Uterus (tissue), 2 donors: ENCODE measurements at regions not wholly inside any gene's neighbourhood (a gene's known extent, or its start where the extent isn't known, plus 50 kb on each side); places are given as distances from the start of the nearest gene placed in this dataset.

Experiments used
- POLR2A ChIP-seq, 2 donors: fragments of 450-650 bp; IDR thresholded peaks; one replicate each; pipeline ENCODE4 v1.6.1; 2016; ENCODE audit warnings: antibody characterized with exemption in 2 of 2, mild to moderate bottlenecking in 1 of 2, moderate library complexity in 1 of 2
- TF ChIP-seq, protein P1 (sequence below), 4 experiments: fragments of 200-600 bp in 2 of 4; fragments of 450-650 bp in 2 of 4; sonication (generic) in 2 of 4; IDR thresholded peaks; one replicate each; pipeline ENCODE4 v1.5.1; 2016 to 2019; ENCODE audit warnings: antibody characterized with exemption in 4 of 4, mild to moderate bottlenecking in 2 of 4, moderate library complexity in 1 of 4

DNA sequence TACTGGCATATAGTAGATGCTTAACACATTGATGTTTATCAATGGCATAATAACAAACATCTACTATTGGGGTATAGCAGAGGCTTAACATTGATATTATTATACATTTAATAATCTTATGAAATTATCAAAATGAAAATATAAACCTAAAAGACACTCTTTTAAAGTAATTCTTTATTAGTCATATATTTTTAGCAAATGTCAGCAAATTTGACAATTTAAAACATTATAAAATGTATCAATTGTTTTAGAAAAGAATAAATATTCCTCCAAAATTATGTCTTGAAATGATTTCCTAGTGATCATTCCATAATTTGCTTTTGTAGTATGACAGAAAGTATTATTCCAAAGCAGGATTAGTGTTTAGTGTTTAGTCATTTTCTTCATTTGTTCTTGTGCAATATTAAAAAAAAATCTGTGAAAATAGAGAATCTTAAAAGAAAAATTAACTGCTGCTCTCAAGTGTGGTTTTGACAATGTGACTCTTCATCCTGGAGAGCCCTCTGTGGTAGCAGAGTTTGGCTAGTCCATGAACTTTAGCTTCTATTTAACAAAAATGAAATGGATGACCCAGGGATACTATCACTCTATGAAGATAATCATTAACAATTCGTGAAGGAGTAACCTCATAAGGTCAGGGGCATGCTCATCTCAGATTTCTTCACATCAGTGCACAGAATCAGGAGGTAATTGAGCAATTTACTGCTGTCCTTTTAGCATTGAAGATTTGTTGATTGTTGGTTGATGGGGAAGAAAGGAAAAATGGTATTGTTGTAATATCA, 1018.5 kb downstream of the LRFN5 start:
- TF ChIP-seq, protein P1, sequence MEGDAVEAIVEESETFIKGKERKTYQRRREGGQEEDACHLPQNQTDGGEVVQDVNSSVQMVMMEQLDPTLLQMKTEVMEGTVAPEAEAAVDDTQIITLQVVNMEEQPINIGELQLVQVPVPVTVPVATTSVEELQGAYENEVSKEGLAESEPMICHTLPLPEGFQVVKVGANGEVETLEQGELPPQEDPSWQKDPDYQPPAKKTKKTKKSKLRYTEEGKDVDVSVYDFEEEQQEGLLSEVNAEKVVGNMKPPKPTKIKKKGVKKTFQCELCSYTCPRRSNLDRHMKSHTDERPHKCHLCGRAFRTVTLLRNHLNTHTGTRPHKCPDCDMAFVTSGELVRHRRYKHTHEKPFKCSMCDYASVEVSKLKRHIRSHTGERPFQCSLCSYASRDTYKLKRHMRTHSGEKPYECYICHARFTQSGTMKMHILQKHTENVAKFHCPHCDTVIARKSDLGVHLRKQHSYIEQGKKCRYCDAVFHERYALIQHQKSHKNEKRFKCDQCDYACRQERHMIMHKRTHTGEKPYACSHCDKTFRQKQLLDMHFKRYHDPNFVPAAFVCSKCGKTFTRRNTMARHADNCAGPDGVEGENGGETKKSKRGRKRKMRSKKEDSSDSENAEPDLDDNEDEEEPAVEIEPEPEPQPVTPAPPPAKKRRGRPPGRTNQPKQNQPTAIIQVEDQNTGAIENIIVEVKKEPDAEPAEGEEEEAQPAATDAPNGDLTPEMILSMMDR (IDR thresholded peaks at IDR 0.05), result no peak
- no peak for TF ChIP-seq POLR2A (IDR thresholded peaks at IDR 0.05)
